A549 (cell line): ENCODE measurements at regions not wholly inside any gene's neighbourhood (a gene's known extent, or its start where the extent isn't known, plus 50 kb on each side); places are given as distances from the start of the nearest gene placed in this dataset.

ENCODE experiments used
- ATAC-seq, 2 experiments: fragments of 200-7000 bp in 1 of 2; fragments of >200 bp in 1 of 2; cut with Nextera tagmentation in 1 of 2; cut with Tn5 transposase in 1 of 2; 3 replicates each; pipeline versions ENCODE4 v1.8.0 to v1.9.1; 2018 to 2020; ENCODE audit warnings: mild to moderate bottlenecking in 1 of 2, moderate library complexity in 1 of 2
- CTCF ChIA-PET: fragments of 300-600 bp; sonication (Branson Sonifier 250); formaldehyde crosslinking; extraction: SDS; loops from one replicate; lab custom pipeline; 2021; ENCODE audit warnings: antibody characterized with exemption, inconsistent platforms; lab: Yijun Ruan, JAX
- POLR2A ChIA-PET: fragments of 350-600 bp; formaldehyde crosslinking; extraction: SDS; loops from one replicate; lab custom pipeline; 2021; ENCODE audit warnings: antibody characterized with exemption, inconsistent platforms; lab: Yijun Ruan, JAX
- DNase-seq, 2 experiments: peaks; one replicate each; pipeline versions ENCODE4 v3.0.0 to v3.0.0-alpha.2; 2011 to 2016; ENCODE audit warnings: low read depth in 1 of 2, low spot score in 1 of 2
- FAIRE-seq: peaks from 2 replicates; lab custom pipeline; 2011; peaks lifted over from hg19 to GRCh38; lab: Jason Lieb, UNC
- H3K27ac ChIP-seq, 2 experiments: fragments of >200 bp; sonication (Bioruptor Twin); formaldehyde crosslinking; 3 replicates each; pipeline ENCODE4 v1.5.1; 2016 to 2017
- H3K4me1 ChIP-seq: fragments of >200 bp; sonication (Bioruptor Twin); formaldehyde crosslinking; 3 replicates; pipeline ENCODE4 v1.6.1; 2016
- H3K4me2 ChIP-seq: fragments of >200 bp; sonication (Bioruptor Twin); formaldehyde crosslinking; 3 replicates; pipeline ENCODE4 v1.6.1; 2016
- H3K4me3 ChIP-seq: fragments of >200 bp; sonication (Bioruptor Twin); formaldehyde crosslinking; 3 replicates; pipeline ENCODE4 v1.5.1; 2016
- H3K9me3 ChIP-seq: fragments of >200 bp; sonication (Bioruptor Twin); formaldehyde crosslinking; 3 replicates; pipeline ENCODE4 v1.6.1; 2016
- BHLHE40 ChIP-seq: IDR thresholded peaks from 2 replicates; pipeline ENCODE4 v1.6.1; 2012; ENCODE audit warnings: low read depth, low read length, inconsistent platforms
- CBX2 ChIP-seq: fragments of 200-600 bp; sonication (generic); IDR thresholded peaks from 2 replicates; pipeline ENCODE4 v1.6.1; 2016; ENCODE audit warnings: low read depth, mild to moderate bottlenecking, borderline replicate concordance
- CBX8 ChIP-seq: fragments of 200-600 bp; sonication (generic); IDR thresholded peaks from 2 replicates; pipeline ENCODE4 v1.6.1; 2016
- CHD2 ChIP-seq: fragments of 150-350 bp; IDR thresholded peaks from 2 replicates; pipeline ENCODE4 v1.6.1; 2014; ENCODE audit warnings: low read length; ENCODE audit not compliant: partially characterized antibody
- CHD4 ChIP-seq: fragments of 200-600 bp; sonication (generic); IDR thresholded peaks from 2 replicates; pipeline ENCODE4 v1.6.1; 2016; ENCODE audit warnings: antibody characterized with exemption, mild to moderate bottlenecking, borderline replicate concordance
- EHF ChIP-seq: fragments of 250-450 bp; sonication (Bioruptor Pico); IDR thresholded peaks from 2 replicates; pipeline ENCODE4 v1.5.0; 2020; ENCODE audit warnings: mild to moderate bottlenecking
- EP300 ChIP-seq, 2 experiments: fragments of >200 bp; sonication (Bioruptor Twin); formaldehyde crosslinking; IDR thresholded peaks; 2 replicates in 1 of 2; 3 replicates in 1 of 2; pipeline ENCODE4 v1.6.1; 2016 to 2017
- ESRRA ChIP-seq: fragments of 150-350 bp; IDR thresholded peaks from 2 replicates; pipeline ENCODE4 v1.6.1; 2014; ENCODE audit warnings: mild to moderate bottlenecking, low read length, borderline replicate concordance
- FOSB ChIP-seq: fragments of 250-450 bp; sonication (Bioruptor Pico); IDR thresholded peaks from 2 replicates; pipeline ENCODE4 v1.5.0; 2020; ENCODE audit warnings: mild to moderate bottlenecking, moderate library complexity
- FOXS1 ChIP-seq: fragments of 250-450 bp; sonication (Bioruptor Pico); IDR thresholded peaks from 2 replicates; pipeline ENCODE4 v1.5.0; 2020; ENCODE audit warnings: mild to moderate bottlenecking, moderate library complexity
- GATA3 ChIP-seq: IDR thresholded peaks from 2 replicates; pipeline ENCODE4 v1.6.1; 2012; ENCODE audit warnings: borderline replicate concordance
- HEYL ChIP-seq: fragments of 250-450 bp; sonication (Bioruptor Pico); IDR thresholded peaks from 2 replicates; pipeline ENCODE4 v1.8.0; 2021; ENCODE audit warnings: mild to moderate bottlenecking, moderate library complexity
- HOXB13 ChIP-seq: fragments of 250-450 bp; sonication (Bioruptor Pico); IDR thresholded peaks from 2 replicates; pipeline ENCODE4 v1.5.0; 2020; ENCODE audit warnings: low read depth, mild to moderate bottlenecking, moderate library complexity
- HOXB5 ChIP-seq: fragments of 250-450 bp; sonication (Bioruptor Pico); IDR thresholded peaks from 2 replicates; pipeline ENCODE4 v1.5.0; 2020; ENCODE audit warnings: mild to moderate bottlenecking, moderate library complexity
- JUN ChIP-seq, 2 experiments: fragments of >200 bp; sonication (Bioruptor Twin); formaldehyde crosslinking; IDR thresholded peaks; 2 replicates in 1 of 2; 3 replicates in 1 of 2; pipeline ENCODE4 v1.6.1; 2016 to 2017
- KDM1A ChIP-seq: fragments of 200-600 bp; sonication (generic); IDR thresholded peaks from 2 replicates; pipeline ENCODE4 v1.6.1; 2016; ENCODE audit warnings: low read depth, mild to moderate bottlenecking
- MAFK ChIP-seq: fragments of 450-650 bp; IDR thresholded peaks from 2 replicates; pipeline ENCODE4 v1.6.1; 2014; ENCODE audit not compliant: partially characterized antibody
- MAZ ChIP-seq: fragments of 150-350 bp; IDR thresholded peaks from 2 replicates; pipeline ENCODE4 v1.6.1; 2014; ENCODE audit warnings: antibody characterized with exemption, low read depth, low read length, borderline replicate concordance
- NFE2L2 ChIP-seq: fragments of 150-350 bp; conservative IDR thresholded peaks from 2 replicates; pipeline ENCODE4 v1.6.1; 2014; ENCODE audit warnings: low read length
- POLR2A ChIP-seq: IDR thresholded peaks from 2 replicates; pipeline ENCODE4 v1.6.1; 2012; ENCODE audit warnings: mild to moderate bottlenecking, low read length
- RARB ChIP-seq: fragments of 250-450 bp; sonication (Bioruptor Pico); IDR thresholded peaks from 2 replicates; pipeline ENCODE4 v1.8.0; 2021; ENCODE audit warnings: mild to moderate bottlenecking, moderate library complexity
- RCOR1 ChIP-seq: fragments of 150-350 bp; IDR thresholded peaks from 2 replicates; pipeline ENCODE4 v1.6.1; 2014; ENCODE audit warnings: antibody characterized with exemption, low read length, low read depth
- RFX5 ChIP-seq: fragments of 450-650 bp; IDR thresholded peaks from 2 replicates; pipeline ENCODE4 v1.7.1; 2014; ENCODE audit warnings: antibody characterized with exemption, mild to moderate bottlenecking, moderate library complexity
- RNF2 ChIP-seq: fragments of 200-600 bp; sonication (generic); IDR thresholded peaks from 2 replicates; pipeline ENCODE4 v1.6.1; 2016; ENCODE audit warnings: low read depth, mild to moderate bottlenecking, antibody characterized with exemption, moderate library complexity, borderline replicate concordance
- SMC3 ChIP-seq: fragments of >200 bp; sonication (Bioruptor Twin); formaldehyde crosslinking; IDR thresholded peaks from 3 replicates; pipeline ENCODE4 v1.6.1; 2018; ENCODE audit warnings: inconsistent platforms
- TFCP2L1 ChIP-seq: fragments of 250-450 bp; sonication (Bioruptor Pico); IDR thresholded peaks from 2 replicates; pipeline ENCODE4 v1.5.0; 2021; ENCODE audit warnings: mild to moderate bottlenecking
- ZC3H11A ChIP-seq: fragments of 450-650 bp; IDR thresholded peaks from 2 replicates; pipeline ENCODE4 v1.6.1; 2014; ENCODE audit warnings: antibody characterized with exemption, mild to moderate bottlenecking
- ZNF302 ChIP-seq: fragments of 250-450 bp; sonication (Bioruptor Pico); IDR thresholded peaks from 2 replicates; pipeline ENCODE4 v1.9.0; 2021; ENCODE audit warnings: inconsistent platforms, mild to moderate bottlenecking, moderate library complexity
- WGBS: methylation state at CpG from one replicate; pipeline ENCODE4 v1.1.6; 2017; ENCODE audit errors: missing lambda C conversion rate; 5-methylcytosine and 5-hydroxymethylcytosine counted together
- TF ChIP-seq, protein P1 (sequence below): IDR thresholded peaks from 2 replicates; pipeline ENCODE4 v1.6.1; 2012
- TF ChIP-seq, protein P2 (sequence below): IDR thresholded peaks from 2 replicates; pipeline ENCODE4 v1.6.1; 2012; ENCODE audit warnings: low read depth, borderline replicate concordance
- TF ChIP-seq, protein P3 (sequence below): fragments of >200 bp; sonication (Bioruptor Twin); formaldehyde crosslinking; IDR thresholded peaks from 3 replicates; pipeline ENCODE4 v1.6.1; 2016
- TF ChIP-seq, protein P4 (sequence below): fragments of 250-450 bp; sonication (Bioruptor Pico); IDR thresholded peaks from 2 replicates; pipeline ENCODE4 v1.5.0; 2021; ENCODE audit warnings: mild to moderate bottlenecking, moderate library complexity, borderline replicate concordance

DNA sequence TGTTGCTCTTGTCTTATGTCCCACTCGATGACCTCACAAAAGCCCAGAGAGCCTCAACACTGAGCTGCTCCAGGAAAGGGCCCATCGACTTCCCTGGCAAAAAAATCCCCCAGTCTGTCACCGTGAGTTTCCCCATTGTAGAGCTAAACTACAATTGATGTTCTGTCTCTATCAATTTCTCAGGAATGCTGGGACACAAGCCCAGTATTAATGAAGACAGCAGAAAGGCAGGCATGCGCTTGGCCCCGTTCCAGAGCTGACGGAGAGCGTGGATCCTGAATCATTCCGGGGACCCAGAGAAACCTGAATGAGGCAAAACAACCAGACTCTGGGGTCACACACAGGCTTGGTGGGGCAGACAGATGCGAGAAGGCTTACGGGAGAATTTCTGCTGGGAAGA lies 146.9 kb downstream of the TTC32 start:
- no peak for FAIRE-seq
- CTCF ChIA-PET = interaction anchor here (1.0 kb wide), 1 partner anchor 387 kb away, joined by 3 read pairs; no protein-coding TSS in a partner anchor

DNA sequence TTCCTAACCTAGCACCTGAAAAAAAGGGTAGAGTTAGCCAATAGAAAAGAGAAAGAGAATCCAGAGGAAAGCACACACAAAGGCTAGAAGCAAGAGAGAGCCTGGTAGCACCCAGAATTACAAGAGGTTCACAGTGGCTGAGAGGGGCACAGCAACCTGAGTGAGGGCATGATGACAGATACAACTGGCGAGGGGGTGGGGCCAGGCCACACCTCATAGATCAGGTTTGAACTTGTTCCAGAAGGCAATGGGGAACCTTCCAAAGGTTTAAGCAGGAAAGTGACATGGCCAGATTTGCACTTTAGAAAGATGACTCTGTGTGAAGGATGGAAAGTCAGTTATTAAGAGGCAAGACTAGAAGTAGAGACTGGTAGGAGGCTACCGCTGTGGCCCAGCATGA lies 148.0 kb downstream of the TTC32 start:
- Histone ChIP-seq H3K9me3 (no peaks in the 10 kb centered on the region), H3K27ac (no peak overlapping the region), H3K4me1 (no peaks in the 10 kb centered on the region), H3K4me2 (no peak overlapping the region), H3K4me3 (no peak overlapping the region)
- FAIRE-seq (no peak), ATAC-seq (no peak), DNase-seq (no peak)
- CTCF ChIA-PET = interaction anchor here (1.1 kb wide), 1 partner anchor 9 kb away, joined by 3 read pairs; no protein-coding TSS in a partner anchor
- POLR2A ChIA-PET = no interaction called here
- 76% methylated on average over 2 of the region's 2 CpGs for WGBS
- TF ChIP-seq, protein P1, sequence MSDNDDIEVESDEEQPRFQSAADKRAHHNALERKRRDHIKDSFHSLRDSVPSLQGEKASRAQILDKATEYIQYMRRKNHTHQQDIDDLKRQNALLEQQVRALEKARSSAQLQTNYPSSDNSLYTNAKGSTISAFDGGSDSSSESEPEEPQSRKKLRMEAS = no peak
- TF ChIP-seq HEYL (CRISPR knock-in tag) (no peak), HOXB5 (no peak), CBX2 (no peak), KDM1A (no peak), EP300 (IDR thresholded peaks at IDR 0.05) (no peak), CBX8 (no peak), RFX5 (no peak), BHLHE40 (no peak), CHD4 (no peak), RNF2 (no peak), TFCP2L1 (CRISPR knock-in tag) (no peak), NFE2L2 (no peak), MAZ (no peak), GATA3 (no peak), FOXS1 (no peak), POLR2A (no peak), ZC3H11A (no peak), EHF (no peak), JUN (IDR thresholded peaks at IDR 0.05) (no peak)

More for the DNA sequence above, 146.9 kb downstream of the TTC32 start:
- H3K4me1 ChIP-seq = no peaks in the 10 kb centered on the region
- DNase-seq (no peak), ATAC-seq (no peak)
- H3K27ac ChIP-seq = no peak overlapping the region
- H3K4me3 ChIP-seq = no peak overlapping the region
- POLR2A ChIA-PET = no interaction called here
- TF ChIP-seq ZNF302 (CRISPR knock-in tag) = no peak
- no peak for TF ChIP-seq CHD4
- TF ChIP-seq ZC3H11A = no peak
- no peak for TF ChIP-seq CHD2
- TF ChIP-seq FOSB (CRISPR knock-in tag) = no peak
- TF ChIP-seq, protein P2, sequence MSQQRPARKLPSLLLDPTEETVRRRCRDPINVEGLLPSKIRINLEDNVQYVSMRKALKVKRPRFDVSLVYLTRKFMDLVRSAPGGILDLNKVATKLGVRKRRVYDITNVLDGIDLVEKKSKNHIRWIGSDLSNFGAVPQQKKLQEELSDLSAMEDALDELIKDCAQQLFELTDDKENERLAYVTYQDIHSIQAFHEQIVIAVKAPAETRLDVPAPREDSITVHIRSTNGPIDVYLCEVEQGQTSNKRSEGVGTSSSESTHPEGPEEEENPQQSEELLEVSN = no peak
- TF ChIP-seq, protein P3, sequence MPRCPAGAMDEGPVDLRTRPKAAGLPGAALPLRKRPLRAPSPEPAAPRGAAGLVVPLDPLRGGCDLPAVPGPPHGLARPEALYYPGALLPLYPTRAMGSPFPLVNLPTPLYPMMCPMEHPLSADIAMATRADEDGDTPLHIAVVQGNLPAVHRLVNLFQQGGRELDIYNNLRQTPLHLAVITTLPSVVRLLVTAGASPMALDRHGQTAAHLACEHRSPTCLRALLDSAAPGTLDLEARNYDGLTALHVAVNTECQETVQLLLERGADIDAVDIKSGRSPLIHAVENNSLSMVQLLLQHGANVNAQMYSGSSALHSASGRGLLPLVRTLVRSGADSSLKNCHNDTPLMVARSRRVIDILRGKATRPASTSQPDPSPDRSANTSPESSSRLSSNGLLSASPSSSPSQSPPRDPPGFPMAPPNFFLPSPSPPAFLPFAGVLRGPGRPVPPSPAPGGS = no peak
- no peak for TF ChIP-seq CBX8
- no peak for TF ChIP-seq RARB (CRISPR knock-in tag)
- TF ChIP-seq HOXB13 (CRISPR knock-in tag) = no peak
- TF ChIP-seq ESRRA = no peak
- TF ChIP-seq KDM1A = no peak
- TF ChIP-seq SMC3 = no peak
- TF ChIP-seq RNF2 = no peak
- TF ChIP-seq RCOR1 = no peak
- TF ChIP-seq, protein P4, sequence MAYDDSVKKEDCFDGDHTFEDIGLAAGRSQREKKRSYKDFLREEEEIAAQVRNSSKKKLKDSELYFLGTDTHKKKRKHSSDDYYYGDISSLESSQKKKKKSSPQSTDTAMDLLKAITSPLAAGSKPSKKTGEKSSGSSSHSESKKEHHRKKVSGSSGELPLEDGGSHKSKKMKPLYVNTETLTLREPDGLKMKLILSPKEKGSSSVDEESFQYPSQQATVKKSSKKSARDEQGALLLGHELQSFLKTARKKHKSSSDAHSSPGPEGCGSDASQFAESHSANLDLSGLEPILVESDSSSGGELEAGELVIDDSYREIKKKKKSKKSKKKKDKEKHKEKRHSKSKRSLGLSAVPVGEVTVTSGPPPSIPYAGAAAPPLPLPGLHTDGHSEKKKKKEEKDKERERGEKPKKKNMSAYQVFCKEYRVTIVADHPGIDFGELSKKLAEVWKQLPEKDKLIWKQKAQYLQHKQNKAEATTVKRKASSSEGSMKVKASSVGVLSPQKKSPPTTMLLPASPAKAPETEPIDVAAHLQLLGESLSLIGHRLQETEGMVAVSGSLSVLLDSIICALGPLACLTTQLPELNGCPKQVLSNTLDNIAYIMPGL (CRISPR knock-in tag) = no peak
- no peak for TF ChIP-seq HEYL (CRISPR knock-in tag)
- TF ChIP-seq GATA3 = no peak
- TF ChIP-seq MAFK = no peak
- WGBS = 73% methylated on average over 10 of the region's 10 CpGs
- no peak overlapping the region for H3K4me2 ChIP-seq
- no peaks in the 10 kb centered on the region for H3K9me3 ChIP-seq
